RPMI7951 (cell line): ENCODE measurements at regions not wholly inside any gene's neighbourhood (a gene's known extent, or its start where the extent isn't known, plus 50 kb on each side); places are given as distances from the start of the nearest gene placed in this dataset.
"Not testable (repeated sequence)": the region's sequence is repeated elsewhere in the genome, so short reads cannot be mapped to it uniquely, and the experiment has no call there.

Experiments
- DNase-seq: peaks from one replicate; pipeline ENCODE4 v3.0.0-alpha.2; 2012; ENCODE audit warnings: low read depth

GRCh38 chr14:55897031-55897430 is 221.2 kb upstream of the PELI2 start:
- no peak for DNase-seq

- DNase-seq = no peak
Observed at GRCh38 chr14:55898938-55899337, 219.3 kb upstream of the PELI2 start.

GRCh38 chr14:55899531-55899930 is 218.7 kb upstream of the PELI2 start:
- no peak for DNase-seq

- no peak for DNase-seq
Observed at GRCh38 chr14:55900749-55901148, 217.5 kb upstream of the PELI2 start.

- no peak for DNase-seq
Observed at GRCh38 chr14:55901291-55901690, 216.9 kb upstream of the PELI2 start.

GRCh38 chr14:55902241-55902640 is 216.0 kb upstream of the PELI2 start:
- DNase-seq = no peak

GRCh38 chr14:55904086-55904485 is 214.1 kb upstream of the PELI2 start:
- DNase-seq = no peak

- DNase-seq = no peak
Observed at GRCh38 chr14:55908106-55908505, 210.1 kb upstream of the PELI2 start.

GRCh38 chr14:55909879-55910278 is 208.3 kb upstream of the PELI2 start:
- DNase-seq = no peak

- no peak for DNase-seq
Observed at GRCh38 chr14:55910601-55911243, 207.5 kb upstream of the PELI2 start.

GRCh38 chr14:55911776-55912175 is 206.4 kb upstream of the PELI2 start:
- no peak for DNase-seq

- DNase-seq = no peak
Observed at GRCh38 chr14:55912344-55912743, 205.9 kb upstream of the PELI2 start.

GRCh38 chr14:55913324-55914025 is 204.7 kb upstream of the PELI2 start:
- DNase-seq = peak; percentile 1

- DNase-seq = no peak
Observed at GRCh38 chr14:55914771-55915170, 203.4 kb upstream of the PELI2 start.

GRCh38 chr14:55915456-55915855 is 202.8 kb upstream of the PELI2 start:
- no peak for DNase-seq

- DNase-seq = not testable (repeated sequence)
Observed at GRCh38 chr14:55919800-55920199, 198.4 kb upstream of the PELI2 start.

GRCh38 chr14:55921511-55921910 is 196.7 kb upstream of the PELI2 start:
- no peak for DNase-seq

GRCh38 chr14:55926007-55926406 is 192.2 kb upstream of the PELI2 start:
- no peak for DNase-seq

GRCh38 chr14:55927028-55927427 is 191.2 kb upstream of the PELI2 start:
- DNase-seq = no peak

- no peak for DNase-seq
Observed at GRCh38 chr14:55928276-55928675, 189.9 kb upstream of the PELI2 start.

- no peak for DNase-seq
Observed at GRCh38 chr14:55929136-55929535, 189.1 kb upstream of the PELI2 start.

GRCh38 chr14:55930016-55930784 is 188.0 kb upstream of the PELI2 start:
- DNase-seq = no peak

- DNase-seq = no peak
Observed at GRCh38 chr14:55936691-55937090, 181.5 kb upstream of the PELI2 start.
